ENCODE measurements at regions not wholly inside any gene's neighbourhood (a gene's known extent, or its start where the extent isn't known, plus 50 kb on each side); places are given as distances from the start of the nearest gene placed in this dataset.

GRCh38 chr1:87274851-87275250, 53.8 kb upstream of the LMO4 start:
- intact Hi-C loops (cut with micrococcal nuclease), result no loop called here
- Histone ChIP-seq H3K4me3 (ENCODE audit: insufficient read depth, low read depth, low read length) (no peak overlapping the region), H2BK15ac (ENCODE audit: low read depth, low read length) (no peak overlapping the region), H3K23ac (ENCODE audit: low read depth, low read length) (no peak overlapping the region), H2AK5ac (ENCODE audit: low read depth, low read length) (no peak overlapping the region), H3K4me1 (ENCODE audit: control insufficient read depth, insufficient read depth, low read length) (peaks cover 5% of the 10 kb centered on the region), H4K8ac (ENCODE audit: low read depth in 2 of 2, low read length in 2 of 2) (no peak overlapping the region), H3K9ac (ENCODE audit: low read depth, low read length) (no peak overlapping the region), H3K4me2 (ENCODE audit: low read depth, low read length) (no peak overlapping the region), H2BK120ac (ENCODE audit: low read depth, low read length) (no peak overlapping the region), H4K20me1 (ENCODE audit: insufficient read depth, low read length) (no peaks in the 10 kb centered on the region), H3K18ac (ENCODE audit: low read depth, low read length) (no peak overlapping the region), H3K56ac (ENCODE audit: extremely low read depth, insufficient read depth, low read length) (no peak overlapping the region), H2BK20ac (ENCODE audit: low read depth, low read length) (no peak overlapping the region), H3K14ac (replicated peaks; ENCODE audit: low read depth, low read length) (no peak overlapping the region), H3K36me3 (ENCODE audit: control insufficient read depth, insufficient read depth, low read length) (no peaks in the 10 kb centered on the region), H3K4ac (ENCODE audit: low read depth, low read length) (no peak overlapping the region), H3K9me3 (ENCODE audit: control insufficient read depth, insufficient read depth, low read length) (no peaks in the 10 kb centered on the region), H3K9me1 (ENCODE audit: insufficient read depth, low read length) (no peaks in the 10 kb centered on the region), H3K79me1 (ENCODE audit: low read depth in 1 of 2, low read length in 2 of 2) (no peaks in the 10 kb centered on the region), H2AFZ (replicated peaks; ENCODE audit: low read length, poor library complexity) (no peak overlapping the region), H4K5ac (ENCODE audit: low read depth, low read length) (no peak overlapping the region), H3K27me3 (ENCODE audit: control insufficient read depth, insufficient read depth, low read length) (no peaks in the 10 kb centered on the region; the same call in 1 of the 2 replicates), H3K27ac (ENCODE audit: insufficient read depth, low read length) (no peak overlapping the region), H2AK9ac (replicated peaks; ENCODE audit: low read depth, low read length, poor library complexity) (no peak overlapping the region), H4K91ac (ENCODE audit: insufficient read depth, low read depth, low read length) (no peak overlapping the region), H2BK5ac (ENCODE audit: low read depth, low read length, poor library complexity, severe bottlenecking) (no peak overlapping the region)
- DNase-seq (no peak), ATAC-seq (ENCODE audit: low read depth) (no peak)
- POLR2A ChIA-PET (ENCODE audit: unreplicated experiment), result no interaction called here
- CTCF ChIA-PET, result no interaction called here
- WGBS, 2 experiments (ENCODE audit: extremely low coverage in 2 of 2, insufficient read length in 1 of 2), result no CpG with 5 or more reads among the region's 7 CpGs
- dilution Hi-C loops (cut with HindIII; ENCODE audit: low sequenced_read_pairs, unreplicated experiment), result no loop called here
- TF ChIP-seq SMC3 (IDR thresholded peaks at IDR 0.05; ENCODE audit: low read depth, low read length) (no peak), BHLHE40 (IDR thresholded peaks at IDR 0.05; ENCODE audit: low read depth, low read length) (no peak), RFX5 (IDR thresholded peaks at IDR 0.05; ENCODE audit: low read depth, low read length) (no peak), POLR2A (IDR thresholded peaks at IDR 0.05; ENCODE audit: low read depth, low read length) (no peak), RCOR1 (IDR thresholded peaks at IDR 0.05; ENCODE audit: insufficient replicate concordance, low read length) (no peak), MXI1 (IDR thresholded peaks at IDR 0.05; ENCODE audit: borderline replicate concordance, low read depth, low read length) (no peak), CEBPB (IDR thresholded peaks at IDR 0.05; ENCODE audit: low read depth, low read length) (no peak), USF2 (IDR thresholded peaks at IDR 0.05; ENCODE audit: low read depth, low read length) (no peak), MAFK (IDR thresholded peaks at IDR 0.05; ENCODE audit: low read depth, low read length) (no peak), FOS (IDR thresholded peaks at IDR 0.05; ENCODE audit: low read depth, low read length) (no peak), RAD21 (IDR thresholded peaks at IDR 0.05; ENCODE audit: low read length) (no peak)
- BruUV-seq (replicated peaks), result no TSS peak
- in situ Hi-C loops (cut with MboI; ENCODE audit: low sequenced_read_pairs), result loop anchor here (25.0 kb wide), 1 partner anchor 1287 kb away; no protein-coding TSS in a partner anchor

All from IMR-90 (cell line).